ENCODE measurements at regions not wholly inside any gene's neighbourhood (a gene's known extent, or its start where the extent isn't known, plus 50 kb on each side); places are given as distances from the start of the nearest gene placed in this dataset.

DNA sequence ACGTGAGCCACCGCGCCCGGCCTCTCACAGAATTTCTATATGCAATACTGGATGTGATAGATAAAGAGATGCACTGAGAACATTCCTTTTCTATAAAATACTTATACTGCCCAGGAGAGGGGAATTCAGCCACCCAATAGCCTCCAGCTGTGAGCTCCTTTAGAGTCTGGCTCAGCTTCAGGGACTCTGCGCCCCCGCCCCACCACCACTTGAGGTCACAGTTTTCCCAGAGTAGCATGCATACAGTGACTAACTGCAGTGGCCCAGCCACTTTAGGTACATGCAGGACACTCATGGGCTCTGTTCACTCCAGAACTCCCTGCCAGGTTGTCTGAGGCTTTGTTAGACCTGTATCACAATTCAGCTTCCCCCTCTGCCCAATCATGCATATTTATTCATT is 144.4 kb upstream of the TET2 start:
- TF ChIP-seq, protein P1, sequence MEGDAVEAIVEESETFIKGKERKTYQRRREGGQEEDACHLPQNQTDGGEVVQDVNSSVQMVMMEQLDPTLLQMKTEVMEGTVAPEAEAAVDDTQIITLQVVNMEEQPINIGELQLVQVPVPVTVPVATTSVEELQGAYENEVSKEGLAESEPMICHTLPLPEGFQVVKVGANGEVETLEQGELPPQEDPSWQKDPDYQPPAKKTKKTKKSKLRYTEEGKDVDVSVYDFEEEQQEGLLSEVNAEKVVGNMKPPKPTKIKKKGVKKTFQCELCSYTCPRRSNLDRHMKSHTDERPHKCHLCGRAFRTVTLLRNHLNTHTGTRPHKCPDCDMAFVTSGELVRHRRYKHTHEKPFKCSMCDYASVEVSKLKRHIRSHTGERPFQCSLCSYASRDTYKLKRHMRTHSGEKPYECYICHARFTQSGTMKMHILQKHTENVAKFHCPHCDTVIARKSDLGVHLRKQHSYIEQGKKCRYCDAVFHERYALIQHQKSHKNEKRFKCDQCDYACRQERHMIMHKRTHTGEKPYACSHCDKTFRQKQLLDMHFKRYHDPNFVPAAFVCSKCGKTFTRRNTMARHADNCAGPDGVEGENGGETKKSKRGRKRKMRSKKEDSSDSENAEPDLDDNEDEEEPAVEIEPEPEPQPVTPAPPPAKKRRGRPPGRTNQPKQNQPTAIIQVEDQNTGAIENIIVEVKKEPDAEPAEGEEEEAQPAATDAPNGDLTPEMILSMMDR (IDR thresholded peaks at IDR 0.05 in 2 of 3, conservative IDR thresholded peaks at IDR 0.05 in 1 of 3; ENCODE audit: control insufficient read depth in 2 of 3, extremely low read depth in 1 of 3, insufficient read depth in 1 of 3, low read depth in 3 of 3, low read length in 3 of 3) = no peak
- TF ChIP-seq POLR2AphosphoS5 (IDR thresholded peaks at IDR 0.05; ENCODE audit: low read length) = no peak
- TF ChIP-seq YY1 (IDR thresholded peaks at IDR 0.05; ENCODE audit: low read depth, low read length) = no peak
- TF ChIP-seq, protein P2, sequence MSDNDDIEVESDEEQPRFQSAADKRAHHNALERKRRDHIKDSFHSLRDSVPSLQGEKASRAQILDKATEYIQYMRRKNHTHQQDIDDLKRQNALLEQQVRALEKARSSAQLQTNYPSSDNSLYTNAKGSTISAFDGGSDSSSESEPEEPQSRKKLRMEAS (IDR thresholded peaks at IDR 0.05; ENCODE audit: low read depth, low read length) = no peak
- no peak for TF ChIP-seq EGR1 (IDR thresholded peaks at IDR 0.05; ENCODE audit: borderline replicate concordance in 1 of 2, low read depth in 2 of 2, low read length in 2 of 2)
- TF ChIP-seq RBBP5 (conservative IDR thresholded peaks at IDR 0.05) = no peak
- TF ChIP-seq, protein P3, sequence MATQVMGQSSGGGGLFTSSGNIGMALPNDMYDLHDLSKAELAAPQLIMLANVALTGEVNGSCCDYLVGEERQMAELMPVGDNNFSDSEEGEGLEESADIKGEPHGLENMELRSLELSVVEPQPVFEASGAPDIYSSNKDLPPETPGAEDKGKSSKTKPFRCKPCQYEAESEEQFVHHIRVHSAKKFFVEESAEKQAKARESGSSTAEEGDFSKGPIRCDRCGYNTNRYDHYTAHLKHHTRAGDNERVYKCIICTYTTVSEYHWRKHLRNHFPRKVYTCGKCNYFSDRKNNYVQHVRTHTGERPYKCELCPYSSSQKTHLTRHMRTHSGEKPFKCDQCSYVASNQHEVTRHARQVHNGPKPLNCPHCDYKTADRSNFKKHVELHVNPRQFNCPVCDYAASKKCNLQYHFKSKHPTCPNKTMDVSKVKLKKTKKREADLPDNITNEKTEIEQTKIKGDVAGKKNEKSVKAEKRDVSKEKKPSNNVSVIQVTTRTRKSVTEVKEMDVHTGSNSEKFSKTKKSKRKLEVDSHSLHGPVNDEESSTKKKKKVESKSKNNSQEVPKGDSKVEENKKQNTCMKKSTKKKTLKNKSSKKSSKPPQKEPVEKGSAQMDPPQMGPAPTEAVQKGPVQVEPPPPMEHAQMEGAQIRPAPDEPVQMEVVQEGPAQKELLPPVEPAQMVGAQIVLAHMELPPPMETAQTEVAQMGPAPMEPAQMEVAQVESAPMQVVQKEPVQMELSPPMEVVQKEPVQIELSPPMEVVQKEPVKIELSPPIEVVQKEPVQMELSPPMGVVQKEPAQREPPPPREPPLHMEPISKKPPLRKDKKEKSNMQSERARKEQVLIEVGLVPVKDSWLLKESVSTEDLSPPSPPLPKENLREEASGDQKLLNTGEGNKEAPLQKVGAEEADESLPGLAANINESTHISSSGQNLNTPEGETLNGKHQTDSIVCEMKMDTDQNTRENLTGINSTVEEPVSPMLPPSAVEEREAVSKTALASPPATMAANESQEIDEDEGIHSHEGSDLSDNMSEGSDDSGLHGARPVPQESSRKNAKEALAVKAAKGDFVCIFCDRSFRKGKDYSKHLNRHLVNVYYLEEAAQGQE (IDR thresholded peaks at IDR 0.05; ENCODE audit: low read depth, low read length) = no peak
- no peak for TF ChIP-seq NFIC (IDR thresholded peaks at IDR 0.05; ENCODE audit: low read depth, low read length)
- TF ChIP-seq, protein P4, sequence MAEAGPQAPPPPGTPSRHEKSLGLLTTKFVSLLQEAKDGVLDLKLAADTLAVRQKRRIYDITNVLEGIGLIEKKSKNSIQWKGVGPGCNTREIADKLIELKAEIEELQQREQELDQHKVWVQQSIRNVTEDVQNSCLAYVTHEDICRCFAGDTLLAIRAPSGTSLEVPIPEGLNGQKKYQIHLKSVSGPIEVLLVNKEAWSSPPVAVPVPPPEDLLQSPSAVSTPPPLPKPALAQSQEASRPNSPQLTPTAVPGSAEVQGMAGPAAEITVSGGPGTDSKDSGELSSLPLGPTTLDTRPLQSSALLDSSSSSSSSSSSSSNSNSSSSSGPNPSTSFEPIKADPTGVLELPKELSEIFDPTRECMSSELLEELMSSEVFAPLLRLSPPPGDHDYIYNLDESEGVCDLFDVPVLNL (IDR thresholded peaks at IDR 0.05; ENCODE audit: low read depth, low read length) = no peak
- TF ChIP-seq, protein P5, sequence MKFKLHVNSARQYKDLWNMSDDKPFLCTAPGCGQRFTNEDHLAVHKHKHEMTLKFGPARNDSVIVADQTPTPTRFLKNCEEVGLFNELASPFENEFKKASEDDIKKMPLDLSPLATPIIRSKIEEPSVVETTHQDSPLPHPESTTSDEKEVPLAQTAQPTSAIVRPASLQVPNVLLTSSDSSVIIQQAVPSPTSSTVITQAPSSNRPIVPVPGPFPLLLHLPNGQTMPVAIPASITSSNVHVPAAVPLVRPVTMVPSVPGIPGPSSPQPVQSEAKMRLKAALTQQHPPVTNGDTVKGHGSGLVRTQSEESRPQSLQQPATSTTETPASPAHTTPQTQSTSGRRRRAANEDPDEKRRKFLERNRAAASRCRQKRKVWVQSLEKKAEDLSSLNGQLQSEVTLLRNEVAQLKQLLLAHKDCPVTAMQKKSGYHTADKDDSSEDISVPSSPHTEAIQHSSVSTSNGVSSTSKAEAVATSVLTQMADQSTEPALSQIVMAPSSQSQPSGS (IDR thresholded peaks at IDR 0.05; ENCODE audit: low read length) = no peak
- TF ChIP-seq GABPA (IDR thresholded peaks at IDR 0.05; ENCODE audit: low read depth) = no peak
- TF ChIP-seq, protein P6, sequence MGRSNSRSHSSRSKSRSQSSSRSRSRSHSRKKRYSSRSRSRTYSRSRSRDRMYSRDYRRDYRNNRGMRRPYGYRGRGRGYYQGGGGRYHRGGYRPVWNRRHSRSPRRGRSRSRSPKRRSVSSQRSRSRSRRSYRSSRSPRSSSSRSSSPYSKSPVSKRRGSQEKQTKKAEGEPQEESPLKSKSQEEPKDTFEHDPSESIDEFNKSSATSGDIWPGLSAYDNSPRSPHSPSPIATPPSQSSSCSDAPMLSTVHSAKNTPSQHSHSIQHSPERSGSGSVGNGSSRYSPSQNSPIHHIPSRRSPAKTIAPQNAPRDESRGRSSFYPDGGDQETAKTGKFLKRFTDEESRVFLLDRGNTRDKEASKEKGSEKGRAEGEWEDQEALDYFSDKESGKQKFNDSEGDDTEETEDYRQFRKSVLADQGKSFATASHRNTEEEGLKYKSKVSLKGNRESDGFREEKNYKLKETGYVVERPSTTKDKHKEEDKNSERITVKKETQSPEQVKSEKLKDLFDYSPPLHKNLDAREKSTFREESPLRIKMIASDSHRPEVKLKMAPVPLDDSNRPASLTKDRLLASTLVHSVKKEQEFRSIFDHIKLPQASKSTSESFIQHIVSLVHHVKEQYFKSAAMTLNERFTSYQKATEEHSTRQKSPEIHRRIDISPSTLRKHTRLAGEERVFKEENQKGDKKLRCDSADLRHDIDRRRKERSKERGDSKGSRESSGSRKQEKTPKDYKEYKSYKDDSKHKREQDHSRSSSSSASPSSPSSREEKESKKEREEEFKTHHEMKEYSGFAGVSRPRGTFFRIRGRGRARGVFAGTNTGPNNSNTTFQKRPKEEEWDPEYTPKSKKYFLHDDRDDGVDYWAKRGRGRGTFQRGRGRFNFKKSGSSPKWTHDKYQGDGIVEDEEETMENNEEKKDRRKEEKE (IDR thresholded peaks at IDR 0.05) = no peak
- no peak for TF ChIP-seq SP1 (IDR thresholded peaks at IDR 0.05; ENCODE audit: low read depth, low read length)
- no peak for TF ChIP-seq CBX3 (IDR thresholded peaks at IDR 0.05; ENCODE audit: borderline replicate concordance, low read depth)

All from GM12878 (cell line).